Fibroblast of skin of left biceps (primary cell): ENCODE measurements at regions not wholly inside any gene's neighbourhood (a gene's known extent, or its start where the extent isn't known, plus 50 kb on each side); places are given as distances from the start of the nearest gene placed in this dataset.
"Not testable (repeated sequence)": the region's sequence is repeated elsewhere in the genome, so short reads cannot be mapped to it uniquely, and the experiment has no call there.

Experiments used
- DNase-seq, 2 experiments: peaks; one replicate each; pipeline ENCODE4 v3.0.0-alpha.2; 2013; ENCODE audit warnings: low read depth in 2 of 2

DNA sequence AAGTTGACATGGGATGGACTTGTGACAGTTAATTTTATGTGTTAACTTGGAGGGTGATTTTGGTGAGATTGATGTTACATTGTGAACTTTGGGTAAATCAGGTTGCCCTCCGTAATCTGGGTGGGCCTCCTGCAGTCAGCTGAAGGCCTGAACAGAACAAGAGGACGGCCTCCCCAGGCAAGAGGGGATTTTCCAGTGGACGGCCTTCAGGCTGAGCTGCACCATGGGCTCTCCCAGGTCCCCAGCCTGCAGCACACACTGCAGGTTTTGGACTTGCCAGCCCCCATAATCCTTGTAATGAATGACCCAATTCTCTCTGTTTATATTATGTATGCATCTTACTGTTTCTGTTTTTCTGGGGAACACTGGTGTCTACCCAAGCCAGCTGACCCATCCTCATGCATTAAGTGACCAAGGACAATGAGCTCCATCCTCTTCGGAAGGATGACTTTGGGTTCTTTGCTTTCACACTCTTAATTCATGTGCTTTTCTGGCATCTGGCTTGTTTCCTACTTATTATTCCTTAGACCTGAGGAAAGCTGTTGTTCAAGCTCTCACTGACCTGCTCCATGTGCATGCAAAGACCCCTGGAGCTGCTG, 64.2 kb downstream of the DACT2 start:
- no peak for DNase-seq

DNA sequence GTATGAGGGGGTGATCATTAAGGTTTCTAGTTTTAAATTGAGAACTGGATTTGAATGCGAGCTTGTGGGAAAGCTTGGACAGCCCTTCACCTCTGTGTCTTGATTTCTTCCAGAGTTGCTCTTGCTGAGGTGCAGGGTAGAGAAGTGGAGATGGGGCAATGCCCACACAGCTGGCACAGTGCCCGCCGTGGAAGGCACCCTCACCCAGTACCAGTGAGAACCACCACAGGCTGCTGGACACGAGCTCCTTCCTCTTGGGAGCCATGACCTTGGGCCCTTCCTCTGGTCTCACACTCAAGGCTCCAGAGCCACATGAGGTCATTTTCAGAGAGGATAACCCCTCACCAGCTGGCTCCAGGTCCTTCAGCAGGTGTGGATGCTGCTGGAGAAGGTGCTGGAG, 67.3 kb downstream of the DACT2 start:
- DNase-seq, result no peak

DNA sequence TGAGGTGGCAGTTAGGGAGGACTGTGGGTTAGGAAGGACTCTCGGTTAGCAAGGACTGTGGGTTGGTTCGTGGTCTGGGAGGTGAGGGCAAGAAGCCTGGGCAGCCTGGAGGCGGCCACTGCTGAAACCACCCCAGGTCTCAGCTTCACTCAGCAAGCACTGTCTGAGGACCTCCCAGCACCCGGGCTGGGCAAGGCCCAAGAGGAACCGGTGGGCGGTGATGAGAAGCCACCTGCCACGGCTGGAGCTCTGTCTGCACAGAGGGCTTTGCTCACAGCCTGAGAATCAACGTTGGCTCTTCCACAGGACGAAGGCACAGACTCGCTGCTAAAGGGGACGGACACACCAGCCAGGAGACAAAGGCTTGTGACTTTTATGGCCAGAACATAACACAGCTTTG, 69.3 kb downstream of the DACT2 start:
- no peak for DNase-seq

DNA sequence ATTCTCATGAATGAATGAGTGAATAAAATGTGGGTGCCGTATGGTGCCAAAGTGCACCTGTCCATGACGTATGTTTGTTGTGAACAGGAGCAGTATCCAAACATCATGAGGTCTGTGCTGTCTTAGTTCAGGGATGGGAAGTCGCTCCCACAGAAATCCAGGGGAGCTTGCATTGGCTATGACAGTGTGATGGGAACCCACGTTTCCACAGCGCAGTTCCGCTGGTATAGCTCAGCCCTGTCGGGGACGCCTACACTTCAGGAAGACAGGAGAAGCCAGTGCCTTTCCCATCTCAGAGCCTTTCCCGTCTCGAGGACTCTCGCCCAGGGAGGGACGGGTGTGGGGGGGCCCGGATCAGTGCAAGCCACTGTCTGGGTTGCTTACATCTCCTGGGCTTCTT, 69.8 kb downstream of the DACT2 start:
- DNase-seq, result no peak

DNA sequence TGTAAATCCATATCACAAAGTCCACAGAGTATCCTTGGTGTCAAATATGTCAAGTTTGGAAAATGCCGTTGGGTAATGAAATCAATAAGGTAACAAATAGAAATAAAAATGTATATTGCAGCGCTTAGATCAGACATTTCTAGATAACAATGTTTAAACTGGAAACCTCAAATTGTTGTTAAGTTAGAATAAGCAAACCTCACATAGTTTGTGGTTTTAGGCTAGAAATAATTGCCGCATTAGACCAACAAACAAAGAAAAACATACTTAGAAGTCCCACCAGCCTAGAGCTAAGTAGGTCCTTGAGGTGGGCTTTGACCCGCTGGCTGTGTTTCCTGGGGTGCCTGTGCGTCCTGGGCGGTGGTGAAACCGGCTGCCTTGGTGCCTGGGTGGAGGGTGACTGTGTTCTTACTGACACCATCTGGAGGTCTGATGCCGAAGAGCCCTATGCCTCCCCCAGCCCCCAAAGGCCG, 71.4 kb downstream of the DACT2 start:
- DNase-seq, result no peak

DNA sequence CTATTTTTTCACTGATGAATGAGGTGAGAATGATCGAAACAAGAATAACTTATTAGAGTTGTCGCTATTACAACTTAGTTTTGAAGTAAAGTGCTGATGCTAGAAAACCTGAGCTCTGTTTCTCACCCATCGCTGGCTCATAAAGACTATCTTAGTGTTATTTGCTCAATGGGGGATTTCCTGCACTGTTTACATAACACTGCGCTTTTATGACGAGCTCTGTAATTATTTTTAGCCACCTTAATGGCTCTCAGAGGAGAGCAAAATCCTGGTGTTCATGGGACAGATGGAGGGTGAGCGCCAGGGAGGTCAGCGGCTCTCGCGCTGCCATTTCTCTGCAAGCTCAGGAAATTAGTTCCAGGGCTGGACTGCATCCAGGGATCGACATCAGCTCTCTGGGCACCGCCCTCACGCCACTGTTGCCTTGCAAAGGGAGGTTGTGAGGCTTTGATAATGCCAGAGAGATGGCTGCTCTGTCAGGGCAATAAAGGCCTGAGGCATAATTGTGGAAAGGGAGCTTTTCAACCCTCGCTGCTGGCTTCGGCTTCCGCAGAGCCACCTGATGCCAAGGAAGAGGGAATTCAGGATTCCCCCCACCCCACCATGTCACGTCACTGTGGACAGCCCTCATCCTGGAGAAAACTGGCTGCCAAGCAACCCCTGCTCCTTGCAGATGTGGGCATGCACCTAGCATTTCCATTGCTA, 72.0 kb downstream of the DACT2 start:
- DNase-seq, result no peak

DNA sequence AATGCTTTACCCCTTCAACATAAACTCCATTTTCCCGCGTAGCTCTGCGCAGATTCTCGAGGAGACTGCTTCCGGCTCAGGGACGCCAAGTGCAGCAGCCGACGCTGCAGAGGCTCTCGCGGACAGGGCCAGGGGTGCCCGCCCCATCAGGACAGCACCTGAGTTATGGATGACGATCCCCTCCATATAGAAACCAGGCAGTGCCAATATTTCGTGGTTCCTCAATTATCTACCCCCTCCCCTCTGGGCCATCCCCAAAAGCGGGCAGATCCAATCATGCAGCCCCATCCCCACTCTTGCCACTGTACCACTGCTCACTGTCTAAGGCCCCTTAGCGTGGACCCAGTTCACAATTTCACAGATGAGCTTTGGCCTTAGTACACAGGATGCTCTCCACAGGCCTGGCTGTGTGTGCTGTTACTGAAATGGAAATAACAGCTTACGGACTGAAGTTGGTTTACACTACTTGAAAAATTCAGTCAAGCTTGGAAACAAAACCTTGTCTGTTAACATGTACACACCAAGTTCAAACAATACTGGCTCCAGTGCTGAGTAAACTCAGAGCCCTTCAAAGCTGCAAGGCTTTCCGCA, 74.5 kb downstream of the DACT2 start:
- DNase-seq, result no peak

DNA sequence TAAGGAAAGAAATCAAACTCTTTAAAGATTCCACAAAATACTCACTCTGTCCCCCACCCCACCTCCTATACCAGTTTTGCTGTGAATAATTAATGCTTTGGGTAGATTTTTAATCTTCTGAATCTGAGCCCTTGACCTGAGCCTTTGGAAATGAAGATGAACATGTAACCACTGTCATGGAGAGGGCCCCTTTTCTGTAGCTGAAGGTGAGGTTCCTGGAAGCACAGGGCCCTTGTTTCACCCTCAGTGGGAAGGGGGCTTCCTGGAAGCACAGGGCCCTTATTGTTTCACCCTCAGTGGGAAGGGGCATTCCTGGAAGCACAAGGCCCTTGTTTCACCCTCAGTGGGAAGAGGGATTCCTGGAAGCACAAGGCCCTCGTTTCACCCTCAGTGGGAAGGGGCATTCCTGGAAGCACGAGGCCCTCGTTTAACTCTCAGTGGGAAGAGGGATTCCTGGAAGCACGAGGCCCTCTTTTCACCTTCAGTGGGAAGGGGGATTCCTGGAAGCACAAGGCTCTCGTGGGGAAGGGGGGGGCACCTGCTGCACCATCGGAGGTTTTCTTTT, 75.7 kb downstream of the DACT2 start:
- DNase-seq, result no peak

DNA sequence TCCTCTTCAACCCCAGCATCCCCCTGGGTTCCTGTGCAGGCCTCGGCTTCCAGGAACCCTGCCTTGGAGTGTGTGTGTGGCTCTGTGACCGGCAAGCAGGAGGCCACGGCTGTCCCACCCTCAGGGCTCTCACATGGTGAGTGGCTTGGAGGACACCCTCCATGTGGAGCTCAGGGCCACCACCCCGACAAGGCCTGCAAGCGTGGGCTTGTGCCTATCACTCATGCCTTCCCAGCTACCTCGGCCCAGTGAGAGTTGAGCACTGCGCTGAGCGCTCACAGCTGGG, 76.7 kb downstream of the DACT2 start:
- DNase-seq, result no peak

DNA sequence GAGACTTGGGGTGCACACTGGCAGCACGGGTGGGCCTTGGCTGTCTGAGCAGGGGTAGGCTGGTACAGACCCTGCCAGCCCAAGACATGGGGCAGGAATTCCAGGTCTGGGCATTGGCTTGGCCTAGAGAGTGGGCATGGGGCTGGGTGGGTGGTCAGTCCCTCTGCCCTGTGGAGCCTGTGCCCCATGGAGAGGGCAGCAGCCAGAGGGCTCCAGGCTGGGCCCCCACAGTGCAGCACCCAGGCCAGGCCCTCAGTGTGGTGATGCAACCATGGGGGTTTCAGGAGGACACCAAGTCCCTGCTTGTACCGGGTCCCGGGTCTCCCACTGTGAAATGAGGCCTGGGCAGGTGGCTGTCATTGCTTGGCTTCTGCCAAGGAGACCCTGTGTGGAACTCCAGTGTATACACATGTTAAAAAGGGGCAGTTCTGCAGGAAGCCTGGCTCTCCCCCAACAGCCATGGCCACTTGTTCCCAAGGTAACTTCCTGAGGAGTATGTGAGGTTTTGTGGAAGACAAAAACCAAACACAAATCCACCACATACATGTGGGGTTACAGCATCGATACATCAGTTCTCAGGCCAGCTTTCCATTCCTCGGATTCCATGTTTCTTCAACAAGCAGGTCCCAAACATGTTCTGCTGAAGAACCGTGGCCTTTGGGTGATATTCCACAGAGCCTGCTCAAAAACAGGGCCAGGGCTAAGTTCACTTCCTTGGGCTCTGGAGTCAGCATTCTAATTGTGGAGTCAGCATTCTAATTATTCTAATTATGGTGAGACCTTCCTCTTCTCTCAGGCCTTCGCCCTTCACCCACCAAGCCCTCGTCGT, 77.3 kb downstream of the DACT2 start:
- DNase-seq, result no peak

DNA sequence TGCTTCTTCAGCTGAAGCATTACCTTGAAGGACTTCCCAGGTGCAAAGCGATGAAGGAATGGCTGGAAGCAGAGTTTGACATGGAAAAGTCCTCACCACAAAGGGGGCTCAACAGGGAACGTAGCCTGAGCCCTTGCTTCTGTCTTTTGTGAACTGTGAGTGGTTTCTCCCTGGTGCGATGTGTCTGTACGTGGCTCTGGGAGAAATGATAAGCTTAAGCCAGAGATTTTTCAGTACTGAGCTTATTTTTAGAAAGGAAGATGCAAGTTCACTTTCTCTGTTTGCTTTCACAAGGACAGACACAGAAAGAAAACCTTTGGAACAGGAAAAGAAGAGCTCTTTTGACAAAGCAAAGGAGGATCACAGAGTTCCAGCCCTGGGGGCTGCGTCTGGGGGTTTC, 79.4 kb downstream of the DACT2 start:
- no peak for DNase-seq

DNA sequence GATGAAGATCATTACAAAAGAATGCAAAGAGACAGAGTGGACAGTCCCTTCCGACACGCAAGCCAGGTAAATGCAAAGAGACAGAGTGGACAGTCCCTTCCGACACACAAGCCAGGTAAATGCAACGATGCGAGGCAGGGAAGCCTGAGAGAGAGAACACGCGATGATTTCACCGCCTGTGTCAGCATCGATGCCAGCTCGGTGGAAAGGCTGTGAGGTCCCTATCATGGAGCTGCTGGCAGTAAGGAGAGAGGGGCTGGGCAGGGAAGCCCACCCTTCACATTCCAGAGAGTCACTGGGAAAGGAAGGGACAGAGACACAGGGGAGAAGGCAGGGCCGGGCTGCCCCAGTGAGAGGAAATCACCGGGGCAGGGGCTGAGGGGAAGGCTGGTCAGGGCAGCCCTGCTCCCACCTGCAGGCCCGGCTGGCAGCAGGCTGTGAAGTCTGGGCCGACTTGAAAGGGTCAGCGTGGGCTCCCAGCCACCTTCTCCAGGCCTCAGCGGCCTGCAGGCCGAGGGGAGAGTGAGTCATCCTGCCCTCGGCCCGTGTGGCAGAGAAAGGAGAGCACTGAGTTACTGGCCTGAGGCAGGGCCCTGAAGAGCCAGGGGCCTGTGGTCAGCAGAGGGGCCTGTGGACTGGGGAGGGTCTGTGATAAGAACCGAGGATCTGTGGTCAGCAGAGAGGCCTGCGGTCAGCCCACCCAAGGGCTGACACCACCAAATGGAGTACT, 80.4 kb downstream of the DACT2 start:
- DNase-seq, result no peak

DNA sequence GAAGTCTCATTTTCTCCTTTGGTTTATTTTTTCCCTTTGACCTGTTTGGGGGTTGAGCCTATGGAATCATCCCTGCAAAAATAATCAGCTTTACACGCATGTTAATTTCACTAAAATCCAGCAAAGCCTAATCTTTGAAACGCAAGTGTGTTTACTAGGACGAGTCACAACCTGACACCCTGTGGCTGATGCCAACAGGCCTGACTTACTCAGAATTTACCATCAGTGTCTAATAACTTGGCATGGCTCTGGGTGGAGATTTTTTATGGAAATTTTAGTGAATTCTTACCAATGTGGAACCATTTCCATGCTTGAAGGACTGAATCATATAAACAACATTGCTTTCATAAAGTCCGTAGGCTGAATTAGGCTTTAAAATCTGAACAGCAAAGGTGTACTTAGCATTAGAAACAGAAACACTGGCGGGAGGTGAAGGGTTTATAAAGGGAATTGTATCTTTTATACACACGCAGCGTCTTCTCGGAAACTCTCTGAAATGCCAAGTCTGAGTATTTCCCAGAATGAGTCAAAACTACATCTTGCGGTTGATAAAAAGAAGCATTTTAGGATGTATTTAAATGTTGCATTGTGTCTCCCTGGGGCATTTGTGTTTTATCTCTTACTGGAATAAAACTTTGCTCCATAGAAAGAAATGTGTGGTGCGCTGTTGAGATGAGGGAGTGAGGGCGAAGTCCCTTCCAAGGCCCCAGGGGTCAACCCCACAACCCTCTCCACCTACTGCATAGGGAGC, 81.2 kb downstream of the DACT2 start:
- no peak for DNase-seq

DNA sequence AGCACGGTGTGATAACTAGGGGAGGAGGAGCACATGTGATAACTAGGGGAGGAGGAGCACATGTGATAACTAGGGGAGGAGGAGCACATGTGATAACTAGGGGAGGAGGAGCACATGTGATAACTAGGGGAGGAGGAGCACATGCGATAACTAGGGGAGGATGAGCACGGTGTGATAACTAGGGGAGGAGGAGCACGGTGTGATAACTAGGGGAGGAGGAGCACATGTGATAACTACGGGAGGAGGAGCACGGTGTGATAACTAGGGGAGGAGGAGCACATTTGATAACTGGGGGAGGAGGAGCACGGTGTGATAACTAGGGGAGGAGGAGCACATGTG, 85.7 kb downstream of the DACT2 start:
- DNase-seq, result not testable (repeated sequence)

DNA sequence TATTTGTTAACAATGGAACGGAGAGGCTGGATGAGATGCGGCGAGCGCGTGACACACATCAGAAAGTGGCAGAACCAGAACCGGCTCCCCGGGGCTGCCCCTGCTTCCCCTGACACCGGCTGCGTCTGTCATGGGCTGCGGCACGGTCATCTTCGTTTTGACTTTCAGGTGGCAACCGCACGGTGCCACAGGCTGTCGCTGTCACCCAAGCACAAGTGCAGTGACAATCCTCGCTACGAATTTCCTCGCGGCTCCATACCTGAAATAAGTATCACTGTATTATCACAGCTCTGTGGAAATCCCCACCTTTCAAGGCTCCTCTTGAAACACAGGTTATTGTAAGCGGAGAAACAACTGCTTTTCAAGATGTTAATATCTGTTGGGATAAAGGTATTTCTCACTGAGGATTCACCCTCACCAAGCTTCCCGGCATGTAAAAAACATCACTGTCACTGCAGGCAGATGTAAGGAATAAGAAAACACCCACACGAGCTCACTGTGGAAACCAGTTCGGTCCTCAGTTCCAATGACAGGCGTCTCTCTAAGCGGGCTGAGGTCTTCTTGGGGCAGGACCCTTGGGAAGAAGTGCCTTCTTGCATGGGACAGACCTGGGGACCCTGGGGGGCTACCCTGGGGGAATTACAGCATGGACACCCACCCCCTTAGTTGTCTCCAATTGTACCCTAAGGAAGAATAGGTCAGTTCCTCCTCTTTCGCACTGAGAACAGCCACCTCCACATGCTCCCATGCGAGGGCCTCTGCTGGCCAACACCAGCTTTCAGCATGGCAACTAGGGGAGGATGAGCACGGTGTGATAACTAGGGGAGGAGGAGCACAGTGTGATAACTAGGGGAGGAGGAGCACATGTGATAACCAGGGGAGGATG, 86.3 kb downstream of the DACT2 start:
- no peak for DNase-seq

DNA sequence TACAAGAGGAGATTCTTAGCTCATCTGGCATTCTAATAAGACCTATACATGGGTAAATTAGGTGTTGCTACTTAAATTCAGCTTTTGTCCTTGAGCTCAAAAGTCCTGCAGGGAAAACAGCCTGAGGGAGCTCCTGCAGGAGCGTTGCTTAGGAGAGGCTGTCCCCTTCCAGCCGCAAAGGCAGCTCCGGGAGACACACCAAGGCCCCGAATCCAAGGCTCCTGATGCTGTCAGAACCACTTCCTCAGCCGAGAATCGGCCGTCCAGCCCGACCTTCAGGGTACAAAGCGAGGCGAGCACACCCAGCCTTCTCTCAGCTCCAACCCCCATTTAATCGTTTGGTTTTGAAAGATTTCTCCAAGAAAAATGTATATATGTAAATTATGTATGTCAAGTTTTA, 87.0 kb downstream of the DACT2 start:
- no peak for DNase-seq

DNA sequence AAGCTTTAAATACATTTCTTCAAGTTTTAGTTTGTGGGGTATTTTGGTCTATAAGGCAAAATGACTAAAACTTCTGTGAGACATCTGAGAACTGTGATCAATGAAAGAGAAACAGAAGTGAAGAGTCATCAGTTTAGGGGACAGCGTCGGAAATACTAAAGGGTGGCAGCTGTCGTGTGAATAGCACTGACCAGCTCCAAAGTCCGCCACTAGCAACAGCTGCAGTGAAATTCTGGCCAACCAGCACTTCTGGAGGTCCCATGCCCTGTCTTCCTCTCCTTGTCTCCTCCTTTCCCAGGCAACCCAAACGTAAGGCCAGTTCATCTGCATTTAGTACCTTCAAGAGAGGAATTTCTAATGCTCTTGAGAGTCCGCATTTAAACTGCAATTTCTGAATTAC, 87.5 kb downstream of the DACT2 start:
- no peak for DNase-seq

DNA sequence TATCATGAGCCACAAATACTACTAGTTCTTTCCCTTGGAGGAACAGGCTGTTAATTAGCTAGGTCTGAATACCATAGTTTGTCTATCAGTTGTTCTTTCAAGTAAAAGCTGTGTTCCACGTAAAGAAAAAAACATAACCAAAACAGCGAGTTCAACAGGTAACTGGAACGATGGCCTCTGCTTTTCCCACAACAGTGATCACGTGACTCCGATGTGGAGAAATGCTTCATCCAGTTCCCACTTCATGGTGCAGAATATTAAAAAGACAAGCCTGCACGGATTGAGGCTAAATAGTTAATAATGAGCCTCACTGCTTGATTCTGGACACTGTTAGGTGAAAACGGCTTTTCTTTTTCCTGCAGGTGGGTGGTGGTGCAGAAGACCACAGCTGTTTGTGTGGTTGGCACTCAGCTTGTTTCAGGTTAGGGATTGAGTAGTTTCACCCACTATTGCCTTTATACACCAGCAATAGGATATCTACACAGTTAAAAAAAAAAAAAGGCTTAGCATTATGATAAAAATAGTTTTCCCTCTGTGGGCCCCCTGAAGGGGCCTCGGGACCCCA, 88.1 kb downstream of the DACT2 start:
- no peak for DNase-seq

DNA sequence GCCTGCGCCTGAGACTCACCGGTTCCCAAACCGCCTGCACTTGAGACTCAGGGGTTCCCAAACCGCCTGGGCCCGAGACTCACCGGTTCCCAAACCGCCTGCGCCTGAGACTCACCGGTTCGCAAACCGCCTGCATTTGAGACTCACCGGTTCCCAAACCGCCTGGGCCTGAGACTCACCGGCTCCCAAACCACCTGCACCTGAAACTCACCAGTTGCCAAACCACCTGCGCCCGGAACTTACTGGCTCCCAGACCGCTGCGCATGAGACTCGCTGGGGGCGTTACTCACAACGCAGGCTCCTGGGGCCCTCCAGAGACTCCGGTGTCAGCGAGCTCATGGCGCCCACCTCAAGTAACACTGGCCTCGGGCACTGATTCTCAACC, 90.2 kb downstream of the DACT2 start:
- no peak for DNase-seq
